ENCODE measurements at regions not wholly inside any gene's neighbourhood (a gene's known extent, or its start where the extent isn't known, plus 50 kb on each side); places are given as distances from the start of the nearest gene placed in this dataset.

DNA sequence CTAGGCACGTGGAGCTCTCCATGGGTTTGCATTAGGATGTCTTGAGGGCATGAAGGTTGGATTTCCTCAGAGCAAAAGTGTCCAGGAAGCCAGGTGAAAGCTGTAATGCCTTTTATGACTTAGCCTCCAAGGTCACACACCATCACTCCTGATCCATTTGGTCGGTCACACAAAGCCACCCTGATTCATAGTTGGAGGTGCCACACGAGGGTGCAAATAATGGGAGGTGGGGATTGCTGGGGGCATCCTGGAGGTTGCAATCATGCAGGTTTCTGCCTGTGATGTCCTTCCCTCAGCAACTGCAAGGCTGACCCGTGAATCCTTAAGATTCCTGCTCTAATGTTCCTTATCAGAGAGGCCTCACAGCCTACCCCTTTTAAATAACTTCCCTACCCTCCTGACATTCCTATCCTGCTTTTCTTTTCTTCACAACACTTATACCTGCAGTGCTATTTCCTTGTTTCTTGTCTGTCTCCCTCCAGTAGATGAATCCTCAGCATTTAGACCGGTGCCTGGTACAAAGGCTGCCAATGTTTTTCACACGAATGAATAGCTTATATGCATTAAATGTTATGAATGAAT lies 97.1 kb downstream of the LIPG start:
- TF ChIP-seq, protein P1, sequence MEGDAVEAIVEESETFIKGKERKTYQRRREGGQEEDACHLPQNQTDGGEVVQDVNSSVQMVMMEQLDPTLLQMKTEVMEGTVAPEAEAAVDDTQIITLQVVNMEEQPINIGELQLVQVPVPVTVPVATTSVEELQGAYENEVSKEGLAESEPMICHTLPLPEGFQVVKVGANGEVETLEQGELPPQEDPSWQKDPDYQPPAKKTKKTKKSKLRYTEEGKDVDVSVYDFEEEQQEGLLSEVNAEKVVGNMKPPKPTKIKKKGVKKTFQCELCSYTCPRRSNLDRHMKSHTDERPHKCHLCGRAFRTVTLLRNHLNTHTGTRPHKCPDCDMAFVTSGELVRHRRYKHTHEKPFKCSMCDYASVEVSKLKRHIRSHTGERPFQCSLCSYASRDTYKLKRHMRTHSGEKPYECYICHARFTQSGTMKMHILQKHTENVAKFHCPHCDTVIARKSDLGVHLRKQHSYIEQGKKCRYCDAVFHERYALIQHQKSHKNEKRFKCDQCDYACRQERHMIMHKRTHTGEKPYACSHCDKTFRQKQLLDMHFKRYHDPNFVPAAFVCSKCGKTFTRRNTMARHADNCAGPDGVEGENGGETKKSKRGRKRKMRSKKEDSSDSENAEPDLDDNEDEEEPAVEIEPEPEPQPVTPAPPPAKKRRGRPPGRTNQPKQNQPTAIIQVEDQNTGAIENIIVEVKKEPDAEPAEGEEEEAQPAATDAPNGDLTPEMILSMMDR (IDR thresholded peaks at IDR 0.05; ENCODE audit: insufficient read depth, low read length, poor library complexity, severe bottlenecking), result no peak
- no peak for TF ChIP-seq EZH2phosphoT487 (conservative IDR thresholded peaks at IDR 0.05; ENCODE audit: low read length)

Data from SU-DHL-6 (cell line).